GM13977 (cell line): ENCODE measurements at regions not wholly inside any gene's neighbourhood (a gene's known extent, or its start where the extent isn't known, plus 50 kb on each side); places are given as distances from the start of the nearest gene placed in this dataset.

ENCODE experiments used
- DNase-seq: peaks from one replicate; pipeline ENCODE4 v3.0.0; 2012; ENCODE audit warnings: low spot score
- in situ Hi-C: fragments of 300-500 bp; cut with MboI; formaldehyde crosslinking; loops from one replicate; pipeline ENCODE4 v1.12.0; 2022; ENCODE audit warnings: low sequenced_read_pairs, low pct_unique_long_range_greater_than_20kb, mixed read lengths, inconsistent platforms; ENCODE audit not compliant: unreplicated experiment
- TF ChIP-seq, protein P1 (sequence below): IDR thresholded peaks from 2 replicates; pipeline ENCODE4 v1.5.1; 2012; ENCODE audit warnings: mild to moderate bottlenecking, control low read depth; ENCODE audit not compliant: insufficient read depth; ENCODE audit errors: extremely low read depth, missing control alignments

DNA sequence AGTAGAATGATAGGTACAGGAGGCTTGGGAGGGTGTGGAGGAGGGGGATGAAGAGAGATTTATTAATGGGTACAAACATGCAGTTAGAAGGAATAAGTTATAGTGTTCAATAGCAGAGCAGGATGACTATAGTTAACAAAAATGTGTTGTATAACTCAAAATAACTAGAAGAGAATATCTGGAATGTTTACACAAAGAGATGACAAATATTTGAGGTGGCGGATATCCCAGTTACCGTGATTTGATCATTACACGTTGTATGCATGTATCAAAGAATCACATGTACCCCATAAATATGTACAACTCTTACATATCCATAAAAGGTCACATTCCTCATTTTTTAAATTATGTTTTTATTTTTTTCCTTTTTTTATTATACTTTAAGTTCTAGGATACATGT lies 456.6 kb downstream of the MAGEB5 start:
- DNase-seq, result no peak
- in situ Hi-C loops, result no loop called here
- TF ChIP-seq, protein P1, sequence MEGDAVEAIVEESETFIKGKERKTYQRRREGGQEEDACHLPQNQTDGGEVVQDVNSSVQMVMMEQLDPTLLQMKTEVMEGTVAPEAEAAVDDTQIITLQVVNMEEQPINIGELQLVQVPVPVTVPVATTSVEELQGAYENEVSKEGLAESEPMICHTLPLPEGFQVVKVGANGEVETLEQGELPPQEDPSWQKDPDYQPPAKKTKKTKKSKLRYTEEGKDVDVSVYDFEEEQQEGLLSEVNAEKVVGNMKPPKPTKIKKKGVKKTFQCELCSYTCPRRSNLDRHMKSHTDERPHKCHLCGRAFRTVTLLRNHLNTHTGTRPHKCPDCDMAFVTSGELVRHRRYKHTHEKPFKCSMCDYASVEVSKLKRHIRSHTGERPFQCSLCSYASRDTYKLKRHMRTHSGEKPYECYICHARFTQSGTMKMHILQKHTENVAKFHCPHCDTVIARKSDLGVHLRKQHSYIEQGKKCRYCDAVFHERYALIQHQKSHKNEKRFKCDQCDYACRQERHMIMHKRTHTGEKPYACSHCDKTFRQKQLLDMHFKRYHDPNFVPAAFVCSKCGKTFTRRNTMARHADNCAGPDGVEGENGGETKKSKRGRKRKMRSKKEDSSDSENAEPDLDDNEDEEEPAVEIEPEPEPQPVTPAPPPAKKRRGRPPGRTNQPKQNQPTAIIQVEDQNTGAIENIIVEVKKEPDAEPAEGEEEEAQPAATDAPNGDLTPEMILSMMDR, result no peak

DNA sequence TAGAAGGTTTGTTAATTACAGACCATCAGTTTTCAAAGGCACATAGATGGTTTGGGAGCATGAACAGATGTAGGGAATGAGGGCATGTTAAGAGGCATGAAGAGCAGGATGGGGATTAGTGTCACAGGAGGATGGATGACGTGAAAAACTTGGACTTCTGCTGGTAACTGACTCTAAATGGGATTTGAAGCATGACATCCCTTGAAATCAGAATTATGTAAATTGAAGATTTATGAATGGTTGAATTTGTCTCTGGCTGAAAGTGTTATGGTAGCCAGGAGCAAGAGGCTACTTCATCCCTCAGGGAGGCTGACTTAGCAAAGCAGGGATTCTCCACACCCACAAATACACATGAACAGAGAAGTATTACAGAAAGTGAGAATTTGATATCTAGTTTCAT lies 454.6 kb downstream of the MAGEB5 start:
- in situ Hi-C loops, result no loop called here
- TF ChIP-seq, protein P1, result no peak
- no peak for DNase-seq

DNA sequence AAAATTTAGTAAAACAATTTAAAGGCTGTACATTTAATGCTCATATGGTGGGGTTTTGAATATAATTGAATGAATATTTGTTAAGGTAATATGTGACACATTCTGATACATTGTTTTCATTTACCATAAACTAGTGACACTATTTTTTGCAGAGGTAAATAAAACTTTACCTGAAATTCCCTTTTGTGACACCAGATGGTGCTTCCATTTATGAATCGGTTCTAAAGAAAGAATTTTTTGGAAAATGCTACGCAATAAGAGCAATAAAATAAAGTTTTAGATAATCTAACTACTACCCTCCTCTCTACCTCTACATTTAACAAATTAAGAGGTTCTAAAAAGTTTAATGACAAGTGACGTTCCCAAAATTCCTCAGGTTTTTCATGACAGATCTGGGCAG lies 448.9 kb downstream of the MAGEB5 start:
- in situ Hi-C loops, result no loop called here
- DNase-seq, result no peak
- TF ChIP-seq, protein P1, result peak; percentile 10

DNA sequence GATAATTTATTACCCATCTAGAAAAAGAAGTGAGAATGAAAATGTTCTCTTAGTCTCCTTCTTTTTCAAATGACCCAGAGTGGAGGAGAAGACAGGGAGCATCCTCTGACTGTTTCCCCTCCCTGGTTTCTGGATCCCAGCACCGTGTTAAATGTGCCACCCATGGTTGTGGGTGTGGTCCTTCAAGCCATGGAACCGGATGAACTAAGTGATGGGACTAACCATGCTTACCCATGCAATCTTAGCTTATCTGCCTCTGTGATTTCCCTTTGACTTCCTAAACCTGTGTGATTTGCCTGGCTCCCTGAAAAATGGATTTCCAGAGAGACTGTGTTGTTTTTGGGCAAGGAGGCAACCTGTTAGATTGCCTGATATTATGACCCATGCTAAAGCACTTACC lies 437.1 kb downstream of the MAGEB5 start:
- DNase-seq, result no peak
- TF ChIP-seq, protein P1, result no peak
- in situ Hi-C loops, result no loop called here

DNA sequence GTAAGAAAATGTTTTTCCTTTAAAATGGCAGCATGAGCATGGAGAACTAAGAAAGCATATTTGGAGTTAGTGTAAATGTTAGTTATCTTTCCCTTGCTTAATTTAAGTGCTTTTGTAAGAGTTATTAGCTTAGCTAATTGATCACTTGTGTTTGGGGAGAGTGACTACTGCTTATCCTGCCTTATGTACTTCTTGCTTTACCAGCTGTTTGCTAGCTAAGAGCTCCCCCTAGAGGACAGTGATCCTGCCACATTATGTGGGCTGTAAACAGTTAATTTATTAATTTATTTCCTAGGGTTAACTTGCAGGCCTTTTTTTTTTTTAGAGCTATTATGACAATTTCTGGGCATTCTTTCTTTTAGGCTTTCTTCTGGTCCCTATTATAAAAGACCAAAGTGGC lies 435.8 kb downstream of the MAGEB5 start:
- in situ Hi-C loops, result no loop called here

DNA sequence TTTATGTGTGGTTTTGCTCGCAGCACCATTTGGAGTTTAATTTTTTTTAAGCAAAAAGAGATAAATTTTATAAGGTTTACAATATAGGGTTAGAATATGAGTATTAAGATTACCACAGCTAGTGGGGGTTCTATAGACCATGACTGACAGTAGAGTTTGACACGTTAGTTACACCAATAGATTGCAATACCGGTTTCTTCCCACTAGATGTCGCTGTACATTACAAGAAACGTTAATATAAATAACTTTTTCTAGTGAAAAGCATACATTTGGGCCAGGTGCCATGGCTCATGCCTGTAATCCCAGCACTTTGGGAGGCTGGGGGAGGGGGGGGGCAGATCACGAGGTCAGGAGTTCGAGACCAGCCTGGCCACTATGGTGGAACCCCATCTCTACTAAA lies 433.6 kb downstream of the MAGEB5 start:
- TF ChIP-seq, protein P1, result peak; percentile 72
- DNase-seq, result peak; percentile 21
- in situ Hi-C loops, result no loop called here

More for the DNA sequence above, 435.8 kb downstream of the MAGEB5 start:
- TF ChIP-seq, protein P1, result peak; percentile 52
- no peak for DNase-seq

DNA sequence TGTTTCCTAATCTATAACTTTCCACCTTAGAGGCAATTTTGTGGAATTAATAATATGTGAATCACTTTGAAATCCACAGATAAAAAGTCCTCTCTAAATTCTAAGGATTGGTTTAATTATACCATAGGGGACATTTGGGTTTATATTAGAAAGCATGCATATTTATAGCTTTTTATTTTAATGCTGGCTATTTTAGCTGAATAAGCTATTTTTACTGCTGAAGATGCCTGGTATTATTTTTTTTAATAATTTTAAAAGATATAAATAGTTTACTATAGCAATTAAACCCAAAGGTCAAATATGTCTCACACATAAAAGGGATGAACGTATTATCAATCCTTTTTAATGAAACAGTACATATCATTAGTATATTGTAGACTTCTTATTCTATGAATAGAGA lies 415.4 kb downstream of the MAGEB5 start:
- TF ChIP-seq, protein P1, result no peak
- DNase-seq, result no peak
- in situ Hi-C loops, result no loop called here
